HG02981 (cell line): ENCODE measurements at regions not wholly inside any gene's neighbourhood (a gene's known extent, or its start where the extent isn't known, plus 50 kb on each side); places are given as distances from the start of the nearest gene placed in this dataset.
A peak's percentile ranks its signal among the peaks of the same experiment; 100 is the strongest.

Source experiments
- ATAC-seq: cut with Tn5 transposase; IDR thresholded peaks from one replicate; pipeline ENCODE4 v1.9.1; 2021; ENCODE audit warnings: mild to moderate bottlenecking, moderate library complexity; ENCODE audit not compliant: unreplicated experiment

DNA sequence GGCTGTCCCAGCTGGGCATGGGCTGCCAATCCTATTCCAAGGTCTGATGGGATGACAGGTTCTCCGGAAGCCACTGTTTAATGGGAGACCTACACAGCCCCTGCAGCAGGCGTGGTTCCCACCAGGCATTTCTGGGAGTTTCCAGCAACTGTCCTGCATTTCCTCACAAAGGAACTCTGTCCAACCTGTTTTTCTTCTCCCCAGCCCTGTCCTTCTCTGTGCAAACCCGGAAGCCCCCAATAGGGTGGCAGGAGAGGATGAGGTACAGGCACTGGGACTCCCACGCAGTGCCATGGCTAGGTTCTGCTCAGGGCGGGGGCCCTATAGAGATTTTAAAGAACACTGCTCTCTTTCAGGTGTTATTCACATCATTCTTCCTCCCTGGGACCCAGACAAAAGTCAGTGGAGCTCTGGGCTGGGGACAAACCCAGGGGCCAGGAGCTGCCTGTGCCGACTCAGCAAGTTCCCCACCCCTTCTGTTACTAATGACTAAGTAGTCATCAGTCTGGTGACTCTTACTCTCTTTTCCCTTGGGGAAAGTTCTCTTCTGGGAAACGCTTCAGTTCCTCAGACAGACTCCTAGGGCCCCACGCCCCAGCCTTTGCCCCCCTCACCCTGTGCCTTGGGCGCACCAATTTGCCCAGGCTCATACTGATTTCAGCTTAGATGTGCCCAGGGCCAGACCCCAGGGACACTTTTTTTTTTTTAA, 97.7 kb downstream of the CD47 start:
- ATAC-seq: no peak

GRCh38 chr3:107990926-107991325, 99.9 kb downstream of the CD47 start:
- no peak for ATAC-seq

DNA sequence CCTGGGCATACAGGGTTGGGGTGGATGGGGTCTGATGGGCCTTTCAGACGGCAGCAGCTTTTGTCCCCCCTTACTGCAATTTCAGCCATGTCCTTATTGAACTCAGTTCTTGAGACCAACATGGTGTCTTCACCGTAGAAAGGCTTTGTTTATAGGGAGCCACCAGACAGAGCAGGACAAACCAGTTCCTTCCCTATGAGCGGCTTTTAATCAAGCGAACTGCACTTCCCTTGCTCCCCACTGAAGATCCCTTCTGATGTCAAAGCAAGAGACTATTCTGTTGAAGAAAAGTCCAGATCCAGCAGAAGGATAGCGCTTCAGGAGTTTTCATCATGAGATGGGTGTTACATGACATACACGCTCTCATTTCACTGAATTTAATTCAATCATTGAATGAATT, 100.4 kb downstream of the CD47 start:
- no peak for ATAC-seq

DNA sequence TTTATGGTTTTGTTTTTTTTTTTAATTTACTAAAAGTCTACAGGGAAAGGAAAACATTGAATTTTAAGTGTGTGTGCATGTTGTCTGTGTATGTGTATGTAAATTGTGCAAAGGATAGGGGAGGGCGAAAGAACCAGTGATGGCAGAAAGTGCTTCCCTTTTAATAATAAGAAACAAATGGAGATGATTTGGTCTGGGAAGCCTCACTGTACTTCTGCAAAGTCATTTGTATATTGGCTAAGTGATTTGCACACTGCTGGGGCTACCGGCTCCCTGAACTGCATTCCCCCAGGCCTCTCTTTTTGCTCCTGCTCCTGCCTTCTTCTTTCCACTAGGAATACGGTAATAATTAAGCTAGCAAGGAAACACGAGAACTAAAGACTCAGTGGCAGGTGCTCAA, 101.2 kb downstream of the CD47 start:
- no peak for ATAC-seq

DNA sequence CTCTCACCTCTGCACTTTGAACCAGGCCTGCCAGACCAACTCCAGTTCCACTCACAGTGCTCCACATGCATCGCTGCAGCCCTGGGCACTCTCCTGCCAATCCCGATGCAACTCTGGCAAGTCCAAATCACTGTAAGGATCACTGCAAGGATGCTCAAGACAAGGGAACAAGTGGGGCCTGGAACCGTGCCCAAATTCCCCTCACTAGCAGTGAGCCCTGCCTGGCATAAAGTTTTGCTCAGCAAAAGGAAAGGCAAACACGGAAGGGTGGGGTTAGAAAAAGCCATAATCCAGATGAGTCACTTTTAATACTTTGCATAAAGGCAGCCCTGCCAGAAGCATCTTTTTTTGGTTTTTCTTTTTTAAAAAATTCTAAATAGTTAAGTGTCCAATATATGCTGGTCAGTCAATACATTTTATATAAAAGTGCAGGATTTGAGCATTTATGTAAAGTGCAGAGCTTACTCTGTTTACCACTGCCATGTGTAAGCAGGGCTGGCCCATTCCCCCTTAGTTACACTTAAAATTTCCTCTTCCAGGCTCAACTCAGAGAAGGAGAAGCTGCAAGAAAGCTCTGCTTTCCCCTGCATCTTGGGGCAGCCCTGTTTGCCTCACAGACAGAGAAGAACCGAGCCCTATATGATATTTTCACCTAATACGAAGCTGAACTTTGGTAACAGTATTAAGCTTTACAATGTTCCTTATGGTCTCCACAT, 102.2 kb downstream of the CD47 start:
- ATAC-seq: no peak

DNA sequence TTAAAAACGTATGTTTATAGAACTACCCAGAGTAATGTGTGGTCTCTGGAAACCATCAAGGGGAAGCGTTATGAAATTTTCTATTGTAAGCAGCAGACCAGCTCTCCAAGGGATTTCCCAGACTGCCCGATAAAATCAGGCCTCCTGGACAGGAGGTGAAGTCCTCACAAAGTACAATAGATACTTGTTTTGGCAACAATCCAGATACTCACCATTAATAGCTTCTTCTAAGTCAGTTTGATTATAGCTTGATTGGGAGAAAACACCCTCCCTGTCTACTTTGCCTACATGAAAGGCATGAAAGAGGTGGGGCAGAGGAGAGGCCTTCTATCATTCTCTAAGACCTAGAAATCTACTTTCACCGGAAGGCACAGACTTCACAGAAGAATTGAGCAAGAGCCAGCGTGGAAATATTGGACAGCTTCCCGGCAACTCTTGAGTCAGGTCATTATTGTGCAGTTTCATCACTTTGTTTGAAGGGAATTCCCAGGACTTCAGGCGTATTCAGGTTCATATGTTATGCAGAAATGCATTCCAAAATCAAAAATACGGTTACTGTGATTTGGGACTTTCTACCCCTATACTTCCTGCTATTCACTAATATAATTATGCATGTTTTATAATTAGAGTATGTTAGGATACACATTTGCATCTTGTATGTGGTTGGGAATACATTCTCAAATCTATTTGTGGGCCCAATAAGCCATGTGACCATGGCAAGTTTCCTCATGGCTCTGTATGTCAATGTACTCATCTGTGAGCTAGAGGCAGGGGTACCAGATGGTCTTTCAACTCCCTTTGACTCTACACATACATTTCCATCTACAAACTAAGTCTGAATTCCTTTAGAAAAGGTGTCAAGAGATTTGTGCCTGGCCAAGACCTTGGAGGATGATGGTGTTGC, 103.5 kb downstream of the CD47 start:
- ATAC-seq: no peak

GRCh38 chr3:107986505-107986904, 104.3 kb downstream of the CD47 start:
- no peak for ATAC-seq

- peak; percentile 97 for ATAC-seq
These were observed 105.3 kb downstream of the CD47 start for GRCh38 chr3:107985496-107985895.

GRCh38 chr3:107983247-107983646, 107.6 kb downstream of the CD47 start:
- no peak for ATAC-seq

- ATAC-seq: no peak
These were observed 108.7 kb downstream of the CD47 start for GRCh38 chr3:107982165-107982564.

DNA sequence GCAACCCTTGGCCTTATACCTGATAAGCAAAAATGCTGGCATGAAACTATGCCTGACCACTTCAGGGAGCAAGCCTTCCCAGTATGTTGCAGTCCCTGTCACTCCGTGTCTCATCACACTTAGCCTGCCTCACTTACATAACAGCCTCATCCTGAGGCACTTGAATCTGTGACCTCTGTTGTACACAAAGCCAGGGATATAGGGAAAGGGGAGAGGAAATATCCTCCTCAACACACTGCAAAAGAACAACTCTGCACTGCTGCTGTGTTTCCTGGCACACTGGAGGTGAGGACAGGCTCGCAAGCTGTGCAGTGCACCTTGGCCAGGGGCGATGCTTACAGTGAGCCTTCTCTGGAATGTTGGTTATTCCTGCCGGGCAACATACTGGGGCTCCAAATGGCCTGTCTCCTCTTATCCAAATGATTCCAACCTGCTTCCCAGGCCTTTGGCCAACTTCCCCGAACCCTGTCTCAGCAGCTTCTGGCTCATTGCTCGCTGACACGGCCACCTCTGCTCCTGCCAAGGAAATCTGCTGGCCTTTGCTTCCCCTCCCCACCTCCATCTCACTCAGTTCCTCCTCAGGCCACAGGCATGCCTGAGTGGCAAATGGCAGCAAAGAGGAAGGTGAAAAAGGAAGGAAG, 109.2 kb downstream of the CD47 start:
- ATAC-seq: no peak

DNA sequence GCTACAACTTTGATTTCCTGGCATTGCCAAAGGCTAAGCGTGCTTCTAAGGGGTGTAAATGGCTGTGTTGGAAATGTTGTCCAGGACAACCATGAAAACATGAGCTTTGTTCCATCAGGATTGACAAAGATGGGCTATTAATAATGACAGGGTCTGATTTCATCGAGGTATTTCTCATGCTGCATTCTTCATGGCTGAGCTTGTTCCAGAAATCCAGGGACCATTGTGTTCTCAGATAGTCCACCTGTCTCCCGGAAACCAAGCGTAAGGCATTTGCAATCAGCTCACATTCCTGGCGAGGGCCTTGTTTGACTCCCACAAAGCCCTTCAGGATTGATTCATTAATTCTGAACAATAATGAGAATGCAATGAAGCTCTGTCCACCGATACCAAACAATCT, 111.3 kb downstream of the CD47 start:
- no peak for ATAC-seq

GRCh38 chr3:107978131-107979055, 112.4 kb downstream of the CD47 start:
- no peak for ATAC-seq

- no peak for ATAC-seq
These were observed 113.4 kb downstream of the CD47 start for GRCh38 chr3:107977221-107978130.

- ATAC-seq: no peak
These were observed 114.5 kb downstream of the CD47 start for GRCh38 chr3:107976202-107976800.

DNA sequence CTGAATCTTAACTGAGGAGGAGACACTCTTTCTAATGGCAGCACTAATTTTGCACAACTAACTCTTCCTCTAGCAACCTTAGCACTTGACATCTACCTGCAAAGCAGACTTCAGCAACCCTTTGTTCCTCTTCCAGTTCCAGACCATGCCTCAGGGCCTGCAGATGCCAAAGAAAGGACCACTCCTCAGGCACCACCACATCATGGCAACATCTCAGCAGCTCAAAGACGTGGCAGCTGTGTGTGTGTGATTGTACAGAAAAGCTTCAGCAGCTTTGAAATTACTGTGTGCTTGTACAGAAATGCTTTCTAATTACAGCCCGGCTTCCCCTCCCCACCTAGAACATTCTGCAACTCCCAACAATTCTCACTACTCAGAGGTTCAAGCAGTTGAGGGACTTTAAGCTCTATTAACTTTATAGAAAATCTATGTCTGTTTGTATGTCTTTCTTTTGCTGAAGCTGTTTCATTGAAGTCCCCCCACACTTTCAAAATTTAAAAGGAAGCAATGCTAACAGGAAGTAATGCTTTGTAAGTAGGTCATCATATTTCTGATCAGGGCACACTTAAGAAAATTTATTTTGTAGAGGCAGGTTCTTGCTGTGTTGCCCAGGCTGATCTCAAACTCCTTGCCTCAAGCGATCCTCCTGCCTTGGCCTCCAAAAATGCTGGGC, 115.2 kb downstream of the CD47 start:
- ATAC-seq: no peak

- no peak for ATAC-seq
These were observed 116.9 kb downstream of the CD47 start for GRCh38 chr3:107973961-107974360.

- ATAC-seq: no peak
These were observed 117.7 kb downstream of the CD47 start for GRCh38 chr3:107973152-107973551.
